GM03348 (cell line): ENCODE measurements at regions not wholly inside any gene's neighbourhood (a gene's known extent, or its start where the extent isn't known, plus 50 kb on each side); places are given as distances from the start of the nearest gene placed in this dataset.

Experiments used
- DNase-seq: peaks from one replicate; pipeline ENCODE4 v3.0.0; 2012; ENCODE audit warnings: low spot score

DNA sequence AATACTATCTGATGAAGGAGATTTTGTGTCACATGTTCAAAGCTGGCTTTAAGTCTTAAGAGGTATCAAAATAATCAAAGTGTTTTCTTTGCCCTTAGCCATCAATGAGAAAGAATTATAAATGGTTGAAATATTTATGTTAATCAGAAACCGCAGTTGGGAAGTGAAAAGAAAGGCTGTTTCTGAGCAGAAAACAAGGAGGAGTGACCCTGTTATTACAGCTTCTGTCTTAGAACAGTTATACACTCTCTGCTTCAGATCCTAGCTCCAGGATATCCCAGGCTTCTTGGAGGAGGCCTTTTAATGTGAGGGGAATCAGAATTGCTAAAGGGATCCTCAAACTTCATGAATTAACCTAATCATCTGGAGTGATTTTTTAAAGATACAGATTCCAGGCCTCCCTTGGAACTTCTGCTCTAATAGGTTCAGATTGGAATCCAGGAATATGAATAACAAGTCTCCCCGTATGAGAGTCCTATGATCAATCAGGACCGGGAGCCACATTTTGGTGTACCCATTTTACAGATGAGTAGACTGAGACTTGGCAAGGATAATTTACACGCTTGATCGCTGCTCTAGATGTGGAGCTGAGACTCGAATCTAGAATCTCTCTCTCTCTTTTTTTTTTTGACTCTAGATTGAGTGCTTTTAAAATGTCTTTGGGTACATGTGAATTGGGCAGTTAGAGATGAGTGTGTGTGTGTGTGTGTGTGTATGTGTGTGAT lies 50.8 kb upstream of the JAG1 start:
- DNase-seq = no peak

DNA sequence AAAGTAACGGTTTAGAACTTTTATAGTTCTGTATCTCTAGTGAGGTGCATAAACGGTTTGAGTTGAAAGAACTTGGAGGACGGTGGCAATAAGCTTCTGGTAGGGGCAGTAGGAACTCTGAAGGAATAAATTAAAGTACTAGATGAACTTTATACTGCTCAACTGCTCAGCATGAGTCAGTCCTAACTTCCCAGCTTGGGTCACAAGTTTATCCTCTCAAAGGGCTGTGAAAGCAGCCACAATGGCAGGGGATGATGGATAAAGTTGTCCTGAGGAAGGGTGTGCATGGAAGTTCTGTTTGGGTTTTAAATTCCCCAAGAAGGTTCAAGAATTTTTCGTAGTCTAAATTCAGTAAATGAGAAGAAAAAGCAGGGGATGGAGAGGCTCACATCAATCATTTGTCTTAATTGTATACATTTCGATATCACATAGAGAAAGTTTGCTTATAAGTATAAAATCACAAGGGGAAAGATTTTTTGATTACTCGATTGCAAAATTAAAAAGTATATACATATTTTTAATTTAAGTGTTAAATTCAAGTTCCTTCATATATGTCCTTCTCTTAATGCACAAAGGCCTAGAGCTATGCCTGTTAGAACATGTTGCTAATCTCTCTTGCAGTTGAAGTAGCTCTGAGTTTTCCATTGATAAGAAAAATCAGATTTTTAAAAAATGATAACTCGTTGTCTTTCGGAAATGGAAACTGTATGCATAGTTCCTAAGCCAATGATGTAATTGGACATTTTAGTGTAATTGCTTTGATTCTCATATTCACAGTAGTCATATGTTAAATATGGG lies 55.3 kb upstream of the JAG1 start:
- no peak for DNase-seq

DNA sequence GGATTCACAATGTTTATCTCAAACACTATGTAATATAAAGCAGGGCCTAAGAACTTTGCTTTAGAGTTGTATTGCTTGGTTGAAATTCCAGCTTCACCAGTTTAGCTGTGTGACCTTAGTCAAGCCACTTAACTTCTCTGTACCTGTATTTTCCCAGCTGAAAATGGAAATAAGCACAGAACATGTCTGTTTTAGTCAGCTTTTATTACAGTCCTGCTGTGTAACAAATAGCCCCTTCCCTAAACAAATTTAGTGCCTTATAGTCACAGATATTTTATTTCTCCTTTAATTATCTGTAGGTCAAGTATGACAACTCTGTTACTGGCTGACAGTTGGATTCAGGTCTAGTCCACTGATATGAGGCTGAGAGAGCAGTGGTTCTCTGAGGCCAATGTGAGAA lies 56.0 kb upstream of the JAG1 start:
- DNase-seq = no peak

DNA sequence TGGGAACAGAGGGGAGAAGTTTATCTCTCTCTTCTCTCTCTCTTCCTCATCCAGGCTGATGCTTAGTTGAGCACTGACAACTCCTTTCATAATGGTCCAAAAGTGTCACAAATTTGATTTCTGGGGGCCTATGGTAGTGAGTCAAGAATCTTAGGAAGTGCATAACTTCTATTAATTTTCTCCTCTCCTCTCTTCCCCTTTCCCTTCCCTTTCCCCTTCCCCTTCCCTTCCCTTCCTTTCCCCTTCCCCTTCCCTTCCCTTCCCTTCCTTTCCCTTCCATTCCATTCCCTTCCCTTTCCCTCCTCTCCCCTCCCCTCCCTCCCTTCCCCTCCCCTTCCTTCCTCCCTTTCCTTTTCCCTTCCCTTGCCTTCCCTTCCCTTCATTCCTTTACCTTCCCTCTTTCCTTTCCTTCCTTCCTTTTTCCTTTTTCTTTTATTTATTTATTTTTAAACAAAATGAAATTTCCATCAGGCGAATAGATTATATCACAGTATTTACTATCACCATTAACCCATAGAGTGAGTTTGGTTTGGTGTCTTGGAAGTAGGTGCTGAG lies 56.9 kb upstream of the JAG1 start:
- DNase-seq = no peak

DNA sequence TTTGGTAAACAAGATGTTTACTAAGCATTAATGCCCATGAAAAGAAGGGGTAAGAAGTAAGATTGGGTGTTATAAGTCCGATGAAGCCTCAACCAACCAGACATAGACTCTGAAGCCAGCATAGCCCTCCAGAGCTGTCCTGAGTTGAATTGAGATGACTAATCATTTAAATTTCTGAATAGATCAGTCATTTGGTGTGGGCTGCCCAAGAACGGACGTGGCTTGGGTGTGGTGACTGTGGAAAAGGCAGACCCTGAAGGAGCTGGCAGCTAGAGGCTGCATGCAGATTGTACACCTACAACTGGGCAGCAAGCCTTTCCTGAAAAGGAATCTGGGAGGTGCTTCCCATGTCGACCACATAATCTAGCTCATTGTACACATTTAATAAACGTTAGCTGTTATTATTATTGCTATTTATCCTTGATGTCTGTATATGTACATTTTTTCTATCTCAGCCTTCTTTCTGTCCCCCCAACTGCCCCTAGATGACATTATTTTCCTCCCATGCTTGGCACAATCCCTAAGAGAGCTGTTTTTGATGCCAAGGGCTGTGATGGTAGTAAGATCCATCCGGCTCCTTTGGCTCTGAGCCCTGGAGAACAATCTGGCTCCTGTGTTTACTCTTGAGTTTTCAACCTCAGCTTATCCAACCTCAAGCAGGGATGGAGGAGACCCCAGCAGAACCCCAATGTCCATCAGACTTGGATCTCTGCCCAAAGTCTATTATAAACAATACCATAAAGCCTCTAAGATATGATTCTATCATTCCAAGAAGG lies 57.6 kb upstream of the JAG1 start:
- peak; percentile 14 for DNase-seq

DNA sequence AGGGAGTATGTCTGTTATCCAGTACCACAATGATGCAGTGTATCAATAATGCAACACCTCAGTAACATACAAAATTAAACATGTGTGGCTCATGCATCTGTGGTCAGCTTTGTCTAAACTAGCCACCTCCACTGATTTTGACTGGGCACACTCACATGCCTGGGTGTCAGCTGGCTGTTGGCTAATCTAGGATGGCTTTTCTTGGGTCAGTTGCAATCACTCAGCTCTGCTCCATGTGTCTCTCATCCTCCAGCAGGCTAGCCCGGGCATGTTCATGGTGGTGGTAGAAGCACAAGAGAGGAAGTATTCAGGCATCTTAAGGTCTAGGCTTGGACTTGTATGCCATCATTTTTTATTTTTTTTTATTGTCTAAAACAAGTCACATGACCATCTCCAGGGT lies 59.3 kb upstream of the JAG1 start:
- DNase-seq = no peak

DNA sequence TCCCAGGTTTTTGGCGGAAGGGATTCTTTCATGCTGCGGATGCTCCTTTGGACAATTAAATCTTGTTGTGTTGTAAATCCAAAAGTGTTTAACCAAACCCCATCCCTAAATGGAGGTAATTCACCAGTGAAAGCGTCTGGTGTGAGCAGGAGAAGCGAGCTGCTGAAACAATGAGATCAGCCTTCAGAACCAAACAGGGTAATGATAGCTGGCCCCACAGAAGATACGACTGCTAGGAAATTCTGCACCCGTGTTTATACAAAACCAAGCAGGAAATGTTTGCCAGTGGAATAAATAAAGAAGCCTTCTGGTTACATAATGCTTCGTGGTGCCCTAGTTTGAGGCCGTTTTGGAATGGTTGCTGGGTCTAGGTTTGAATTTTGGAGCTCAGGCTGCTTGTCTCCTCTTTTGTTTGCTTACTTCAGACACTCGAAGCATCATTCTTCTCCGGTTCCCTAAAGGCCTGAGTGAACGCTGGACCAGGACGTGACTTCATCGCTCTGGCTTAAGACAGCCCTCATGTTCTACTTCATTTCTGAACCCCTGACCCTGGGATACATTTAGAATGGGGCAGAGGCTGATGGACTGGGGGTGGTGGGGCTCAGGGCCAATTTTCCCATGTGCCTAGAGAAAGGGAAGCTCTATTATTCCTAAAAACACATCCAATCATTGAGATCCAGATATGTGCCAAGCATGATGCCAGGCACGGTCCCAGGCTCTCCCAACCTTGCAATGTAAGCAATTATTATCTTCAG lies 61.6 kb upstream of the JAG1 start:
- DNase-seq = no peak

DNA sequence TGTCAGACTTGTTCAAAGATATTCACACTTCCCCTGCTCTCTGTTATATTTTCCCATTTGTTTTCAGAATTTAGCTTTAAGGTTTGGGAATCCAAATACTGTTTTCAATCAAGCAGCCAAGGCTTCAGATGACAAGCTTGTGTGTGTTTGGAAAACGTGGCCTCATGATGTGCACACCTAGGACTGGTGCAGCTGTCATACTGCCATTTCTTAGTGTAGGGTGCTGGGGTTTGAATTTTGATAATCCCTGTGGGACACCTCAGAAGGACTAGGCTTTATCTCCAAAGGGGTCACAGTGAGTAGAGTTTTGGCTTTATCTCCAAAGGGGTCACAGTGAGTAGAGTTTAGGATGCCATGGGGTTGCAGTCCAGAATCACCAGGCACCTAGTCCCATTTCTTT lies 65.3 kb upstream of the JAG1 start:
- no peak for DNase-seq

DNA sequence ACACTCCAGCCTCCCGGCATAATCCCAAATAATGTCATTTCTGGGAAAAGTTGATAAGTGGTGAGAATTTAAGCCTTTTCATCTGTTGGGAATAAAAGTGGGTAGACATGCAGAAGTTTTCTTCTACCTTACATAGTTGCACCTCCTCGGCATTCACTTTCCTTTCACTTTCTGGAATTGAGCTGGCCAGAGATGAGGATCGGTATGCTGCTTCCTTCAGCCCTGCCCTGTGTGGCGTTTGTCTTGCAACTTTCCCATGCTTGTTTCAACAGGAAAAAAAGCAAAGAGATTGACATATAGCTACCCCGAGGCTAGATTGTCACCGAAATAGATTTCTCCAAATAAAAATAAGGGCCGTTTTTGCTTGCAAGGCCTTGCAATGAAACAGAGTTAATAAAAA lies 65.8 kb upstream of the JAG1 start:
- DNase-seq = peak; percentile 41

DNA sequence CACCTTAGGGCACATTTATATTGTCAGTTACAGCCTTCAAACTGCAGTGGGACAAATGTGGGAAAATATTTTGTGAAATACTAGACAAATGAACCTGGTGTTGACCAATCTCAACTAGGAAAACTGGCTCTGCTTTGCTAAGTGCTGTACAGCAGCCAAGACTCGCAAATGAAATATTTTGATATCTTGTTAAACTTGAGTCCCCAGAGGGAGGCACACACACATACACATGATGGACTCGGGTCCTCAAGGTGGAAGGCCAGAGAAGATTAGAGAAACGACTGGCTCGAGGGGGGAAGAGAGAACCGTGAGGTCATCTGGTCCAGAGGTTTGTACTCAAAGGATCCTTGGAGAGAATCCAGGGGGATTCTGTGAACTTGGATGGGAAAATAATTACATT lies 67.3 kb upstream of the JAG1 start:
- no peak for DNase-seq

DNA sequence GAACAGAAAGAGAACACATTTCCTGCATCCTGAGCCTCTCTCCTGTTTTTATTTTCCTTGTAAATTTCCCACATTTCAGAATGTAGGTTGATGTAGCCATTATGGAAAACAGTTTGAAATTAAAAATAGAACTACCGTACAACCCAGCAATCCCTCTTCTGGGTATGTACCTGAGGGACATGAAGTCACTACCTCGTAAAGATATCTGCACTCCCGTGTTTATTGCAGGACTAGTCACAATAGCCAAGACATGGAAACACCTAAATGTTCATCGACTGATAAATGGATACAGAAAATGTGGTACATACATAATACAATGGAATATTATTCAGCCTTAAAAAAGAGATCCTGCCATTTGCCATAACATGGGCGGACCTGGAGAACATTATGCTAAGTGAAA lies 72.0 kb upstream of the JAG1 start:
- DNase-seq = no peak

DNA sequence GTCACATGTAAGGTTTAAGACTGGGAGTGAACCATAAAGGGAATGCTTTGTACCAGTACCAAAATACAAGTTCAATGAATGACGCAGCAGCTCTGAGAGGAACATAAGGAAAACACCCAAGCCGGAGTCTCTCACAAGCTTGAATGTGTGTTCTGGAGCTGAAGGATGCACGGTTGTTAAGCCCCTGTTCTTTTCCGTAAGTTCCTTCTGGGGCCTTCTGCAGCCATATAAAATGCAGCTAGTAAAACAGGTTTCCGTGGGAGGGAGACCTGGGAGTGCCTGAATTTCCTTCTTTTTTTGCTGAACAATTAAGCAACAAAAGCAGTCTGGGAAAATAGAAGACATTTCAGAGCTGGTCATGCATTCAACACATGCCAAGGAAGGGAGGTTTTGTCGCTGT lies 73.2 kb upstream of the JAG1 start:
- no peak for DNase-seq

DNA sequence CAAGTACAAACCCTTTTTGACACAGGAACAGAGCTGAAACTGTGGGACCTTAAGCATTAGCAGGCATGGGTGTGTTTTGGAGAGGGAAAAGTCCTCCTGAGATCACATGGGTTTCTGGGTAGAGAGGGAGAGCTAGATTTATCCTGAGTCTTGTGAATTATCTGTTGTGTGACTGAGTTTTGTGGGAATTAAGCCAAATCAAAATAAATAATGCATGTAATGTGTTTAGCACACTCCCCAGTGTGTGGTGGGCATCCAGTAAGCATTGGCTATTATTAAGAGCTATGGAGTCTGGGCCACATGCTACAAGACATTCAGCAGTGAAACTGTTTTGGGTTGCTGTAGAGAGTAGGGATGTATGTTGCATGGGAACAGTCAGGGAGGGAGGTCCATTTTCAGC lies 75.3 kb upstream of the JAG1 start:
- no peak for DNase-seq

DNA sequence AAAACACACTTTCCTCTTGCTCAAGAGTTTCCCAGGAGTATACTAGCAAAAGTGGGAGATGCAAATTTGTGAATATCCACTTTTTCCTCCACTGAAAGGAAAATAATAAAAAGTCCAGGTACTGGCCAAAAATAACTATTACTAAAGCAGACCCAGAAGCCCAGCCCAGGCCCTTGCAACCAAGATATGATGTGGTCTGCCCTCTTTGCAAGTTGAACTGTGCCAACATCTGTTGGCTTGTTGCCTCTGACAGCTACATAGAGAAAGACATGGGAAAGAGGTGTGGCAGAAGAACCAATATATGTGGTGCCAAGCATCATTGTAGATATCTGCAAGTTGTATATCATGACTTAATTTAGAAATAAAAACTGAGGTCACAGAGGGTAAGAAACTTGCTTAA lies 78.4 kb upstream of the JAG1 start:
- DNase-seq = no peak

DNA sequence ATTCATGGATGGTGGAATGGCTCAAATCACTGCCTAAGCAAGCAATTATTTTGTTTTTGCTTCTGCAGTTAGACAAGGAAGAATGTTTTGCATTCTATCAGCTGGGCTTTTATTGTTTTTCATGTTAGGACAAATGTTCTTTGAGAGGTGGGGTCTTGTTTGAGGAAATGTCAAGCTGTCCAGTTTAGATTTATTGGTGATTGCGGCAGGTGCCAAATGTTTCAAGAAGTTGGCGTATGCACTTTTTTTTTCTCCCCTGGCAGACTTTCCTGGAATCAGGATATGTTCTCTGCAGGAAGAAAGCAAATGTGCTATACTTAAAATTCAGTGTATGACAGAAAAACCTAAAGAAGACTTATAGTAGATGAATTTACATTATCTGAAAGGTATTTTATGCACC lies 81.0 kb upstream of the JAG1 start:
- no peak for DNase-seq

DNA sequence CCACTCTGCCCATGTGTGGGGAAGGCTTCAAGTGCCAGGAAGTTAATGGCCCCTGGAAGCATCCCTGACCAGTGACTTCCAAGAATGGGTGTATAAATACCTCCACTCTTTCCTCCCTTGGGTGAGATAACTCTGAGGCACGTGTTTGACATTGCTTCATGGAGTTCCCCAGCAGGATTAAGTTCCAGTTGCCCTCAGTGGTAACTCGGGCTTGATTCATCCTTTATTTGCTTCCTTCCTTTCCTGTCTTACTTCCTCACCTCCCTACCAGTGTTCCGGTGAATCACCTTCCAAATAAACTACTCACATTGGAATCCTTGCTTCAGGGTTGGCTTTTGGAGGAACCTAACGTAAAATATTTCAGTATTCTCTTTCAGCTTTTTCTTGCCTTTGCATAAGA lies 84.6 kb upstream of the JAG1 start:
- DNase-seq = no peak

DNA sequence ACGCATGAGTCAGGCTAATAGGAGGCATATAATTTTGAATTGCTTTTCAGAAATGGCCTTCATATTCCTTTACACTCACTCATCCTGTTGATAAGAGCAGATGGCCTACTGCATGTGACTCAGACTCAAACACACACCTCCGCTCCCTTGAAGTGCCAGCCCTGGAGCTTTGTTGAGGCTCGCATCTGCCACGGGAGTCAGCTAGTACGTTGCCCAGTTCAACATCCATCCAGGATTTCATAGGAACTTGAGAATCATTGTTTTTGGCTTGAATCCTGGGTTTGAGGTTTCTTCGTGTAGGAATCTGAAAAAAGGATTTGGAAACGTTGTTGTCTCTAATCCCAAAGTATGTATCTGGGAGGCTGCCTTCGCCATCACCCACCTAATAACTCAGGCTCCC lies 87.4 kb upstream of the JAG1 start:
- no peak for DNase-seq

DNA sequence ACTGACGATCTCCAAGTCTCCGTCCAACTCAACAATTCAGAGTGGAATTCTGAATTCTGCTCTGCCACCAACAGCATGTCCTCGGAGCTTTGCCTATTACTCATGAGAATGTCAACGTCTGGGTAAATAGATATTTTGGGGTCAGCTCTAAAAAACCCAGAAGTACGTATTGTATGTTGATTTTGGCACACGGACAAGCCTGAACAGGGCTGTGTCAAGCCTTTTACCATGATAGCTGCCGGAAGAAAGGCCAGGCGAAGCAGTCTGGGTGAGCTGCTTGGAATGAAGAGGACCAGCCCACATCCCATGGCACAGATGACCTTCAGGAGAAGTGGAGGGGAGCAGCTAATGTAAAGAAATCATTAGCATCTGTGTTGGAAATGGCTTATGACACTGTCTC lies 88.0 kb upstream of the JAG1 start:
- DNase-seq = no peak

DNA sequence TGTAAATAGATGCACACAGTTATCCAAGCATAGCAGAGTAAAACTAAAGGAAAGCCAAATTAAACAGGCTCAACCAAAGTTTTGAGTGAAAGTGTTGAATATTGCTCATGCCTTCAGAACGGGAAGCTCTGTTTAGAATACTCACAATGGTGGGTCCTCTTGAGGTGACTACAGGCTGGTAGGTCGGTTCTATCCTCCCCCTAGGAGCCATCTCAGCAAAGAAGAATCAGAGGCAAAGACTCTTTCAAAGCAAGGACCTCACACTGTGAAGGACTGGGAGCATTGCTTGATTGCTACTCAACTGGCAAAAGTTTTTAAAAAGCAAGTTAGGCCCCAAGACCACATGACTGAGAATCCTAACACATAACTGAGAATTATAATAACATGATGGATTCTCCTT lies 88.4 kb upstream of the JAG1 start:
- no peak for DNase-seq

DNA sequence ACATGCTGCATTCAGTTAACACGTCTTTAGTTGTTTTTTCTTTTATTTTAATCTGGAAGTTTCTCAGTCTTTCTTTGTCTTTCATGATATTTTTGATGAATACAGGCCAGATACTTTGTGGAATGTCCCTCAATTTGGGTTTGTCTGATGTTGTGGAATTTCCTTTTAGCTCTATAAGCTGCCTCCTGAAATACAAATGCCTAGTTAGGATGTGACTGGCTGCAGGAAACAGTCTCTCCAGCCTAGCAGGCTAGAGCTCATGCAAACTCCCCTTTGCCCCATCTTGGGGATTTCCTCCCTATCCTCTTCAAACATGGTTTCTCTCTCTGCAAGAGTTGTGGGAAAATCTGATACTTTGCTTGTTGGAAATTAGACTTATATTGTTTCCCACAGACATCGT lies 89.3 kb upstream of the JAG1 start:
- DNase-seq = no peak

DNA sequence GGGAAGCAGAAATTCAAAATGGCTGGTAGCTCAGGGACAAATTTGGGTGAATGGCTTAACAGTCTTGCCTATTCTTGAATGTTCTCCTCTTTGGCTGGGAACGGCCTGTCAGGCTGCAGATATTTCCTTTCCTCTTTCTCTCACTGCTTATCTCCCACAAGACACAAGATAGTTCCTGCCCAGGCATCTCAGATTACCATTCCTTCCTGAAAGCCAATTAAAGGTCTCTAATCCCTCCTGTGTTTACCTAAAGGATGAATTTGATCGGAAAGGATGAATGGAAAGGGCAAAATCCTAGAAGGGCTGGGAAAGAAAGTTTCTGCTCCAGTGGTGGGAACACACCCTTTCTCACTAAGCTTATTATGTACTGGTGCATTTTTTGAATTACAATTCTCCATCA lies 95.9 kb upstream of the JAG1 start:
- DNase-seq = no peak

DNA sequence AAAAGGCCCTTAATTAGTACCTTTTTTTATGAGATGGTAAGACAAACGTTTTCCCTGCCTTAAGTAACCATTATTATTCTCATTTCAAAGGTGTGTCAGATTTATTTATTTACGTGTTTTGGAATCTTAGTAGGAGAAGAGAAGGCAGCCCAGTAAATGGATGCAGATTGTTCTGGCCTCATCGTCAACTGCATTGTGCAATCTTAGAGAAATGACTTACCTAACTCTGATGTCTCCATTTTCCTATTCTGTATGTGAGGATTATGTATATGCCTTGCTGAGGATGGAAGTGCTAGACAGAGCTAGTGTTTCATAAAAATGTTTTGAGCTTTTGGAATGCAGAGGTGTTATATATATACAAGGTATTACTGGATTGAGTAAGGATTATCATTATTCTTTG lies 97.0 kb upstream of the JAG1 start:
- no peak for DNase-seq
